BJ (cell line): ENCODE measurements at regions not wholly inside any gene's neighbourhood (a gene's known extent, or its start where the extent isn't known, plus 50 kb on each side); places are given as distances from the start of the nearest gene placed in this dataset.

Source experiments
- CTCF ChIA-PET: fragments of 350-600 bp; formaldehyde crosslinking; extraction: SDS; loops from one replicate; lab custom pipeline; 2021; ENCODE audit warnings: antibody characterized with exemption, inconsistent platforms; lab: Yijun Ruan, JAX
- POLR2A ChIA-PET: fragments of 300-600 bp; sonication (Branson Sonifier 250); formaldehyde crosslinking; extraction: SDS; loops from one replicate; lab custom pipeline; 2021; ENCODE audit warnings: antibody characterized with exemption; lab: Charles Lee
- DNase-seq: peaks from one replicate; pipeline ENCODE4 v3.0.0-alpha.2; 2011; ENCODE audit warnings: low read depth
- H3K27me3 ChIP-seq: 2 replicates; pipeline ENCODE4 v1.6.0; 2011; ENCODE audit warnings: low read length; ENCODE audit not compliant: control insufficient read depth, insufficient read depth
- H3K36me3 ChIP-seq: 2 replicates; pipeline ENCODE4 v1.5.1; 2011; ENCODE audit warnings: low read length; ENCODE audit not compliant: control insufficient read depth, insufficient read depth
- H3K4me3 ChIP-seq: 2 replicates; pipeline ENCODE4 v1.5.1; 2011; ENCODE audit warnings: low read depth, mild to moderate bottlenecking, control low read depth, low read length
- CTCF ChIP-seq: IDR thresholded peaks from 2 replicates; pipeline ENCODE4 v1.5.1; 2011; ENCODE audit warnings: low read depth, mild to moderate bottlenecking, control low read depth, inconsistent platforms, low read length, moderate library complexity; ENCODE audit not compliant: insufficient read depth

DNA sequence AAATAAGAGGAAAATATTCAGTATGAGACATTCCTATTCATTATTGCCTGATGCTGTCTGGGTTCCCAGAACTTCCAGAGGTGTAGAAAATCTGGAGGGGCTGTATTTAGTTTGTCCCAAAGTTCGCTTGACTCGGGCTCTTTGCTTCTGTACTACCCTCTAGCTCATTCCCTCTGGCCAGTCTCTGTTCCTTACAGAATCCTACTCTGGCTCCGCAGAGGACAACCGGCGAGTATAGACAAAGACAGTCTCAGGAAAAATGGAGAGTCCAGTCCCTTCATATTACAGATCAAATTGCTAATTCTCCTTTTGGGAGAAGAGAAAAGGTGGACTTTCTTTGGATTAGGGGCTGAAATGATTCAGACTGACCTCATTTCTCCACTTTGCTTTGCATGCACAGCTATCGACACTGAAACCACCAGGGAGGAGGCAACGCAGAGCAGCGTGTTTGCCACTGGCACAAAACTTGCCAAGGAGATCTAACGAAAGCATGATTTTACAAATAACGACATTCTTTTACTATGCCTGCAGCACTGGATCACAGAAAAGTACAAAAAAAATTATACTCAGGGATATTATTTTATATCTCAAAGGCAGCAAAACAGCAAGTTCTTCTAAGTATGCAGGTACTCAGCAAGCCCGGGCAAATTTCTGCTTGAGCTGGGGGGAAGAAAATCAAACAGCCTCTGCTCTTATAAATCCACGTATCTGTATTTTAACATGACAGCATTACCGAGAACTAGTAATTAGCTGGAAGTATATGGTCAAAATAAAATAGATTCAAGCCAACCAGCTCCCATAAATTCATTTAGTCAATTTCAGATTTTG is 279.7 kb downstream of the NPR3 start:
- ChIA-PET CTCF (no interaction called here), POLR2A (no interaction called here)
- Histone ChIP-seq H3K4me3 (no peak overlapping the region), H3K27me3 (no peaks in the 10 kb centered on the region), H3K36me3 (no peaks in the 10 kb centered on the region)
- DNase-seq = no peak
- no peak for TF ChIP-seq CTCF

GRCh38 chr5:32991421-32991815 is 280.3 kb downstream of the NPR3 start:
- POLR2A ChIA-PET = interaction anchor here (0.7 kb wide), 1 partner anchor 1061 kb away, joined by 4 read pairs; no protein-coding TSS in a partner anchor
- DNase-seq = no peak
- no peaks in the 10 kb centered on the region for H3K36me3 ChIP-seq
- CTCF ChIA-PET = interaction anchor here (0.6 kb wide), 1 partner anchor 8 kb away, joined by 3 read pairs; no protein-coding TSS in a partner anchor
- no peak overlapping the region for H3K4me3 ChIP-seq
- H3K27me3 ChIP-seq = no peaks in the 10 kb centered on the region
- no peak for TF ChIP-seq CTCF

DNA sequence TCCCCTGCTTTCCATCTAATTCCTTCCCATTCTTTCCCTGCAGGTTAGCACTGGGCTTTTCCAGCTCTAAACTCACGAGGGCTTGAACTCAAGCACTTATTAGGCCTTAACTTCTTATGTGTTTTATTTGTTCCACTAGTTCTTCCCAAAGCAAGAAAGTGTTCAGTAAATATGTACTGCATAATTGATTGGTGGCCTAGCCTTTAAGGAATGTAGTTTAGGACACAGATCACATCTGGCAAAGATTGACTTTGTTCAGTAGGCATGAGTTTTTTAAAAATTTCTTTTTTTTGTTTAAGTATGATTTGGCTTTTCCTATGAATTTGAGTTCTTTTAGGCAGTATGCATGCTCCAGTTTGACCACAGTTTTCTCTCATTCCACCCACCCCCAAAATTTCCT is 285.2 kb downstream of the NPR3 start:
- Histone ChIP-seq H3K27me3 (no peaks in the 10 kb centered on the region), H3K36me3 (no peaks in the 10 kb centered on the region; the same call in 1 of the 2 replicates), H3K4me3 (no peak overlapping the region)
- CTCF ChIA-PET = interaction anchor here (1.2 kb wide), 1 partner anchor 11 kb away, joined by 3 read pairs; no protein-coding TSS in a partner anchor
- TF ChIP-seq CTCF = no peak
- POLR2A ChIA-PET = no interaction called here
- DNase-seq = no peak

GRCh38 chr5:33008751-33009418 is 297.8 kb downstream of the NPR3 start:
- Histone ChIP-seq H3K4me3 (no peak overlapping the region), H3K36me3 (no peaks in the 10 kb centered on the region), H3K27me3 (no peaks in the 10 kb centered on the region)
- POLR2A ChIA-PET = no interaction called here
- CTCF ChIA-PET = no interaction called here
- TF ChIP-seq CTCF = no peak
- DNase-seq = no peak

DNA sequence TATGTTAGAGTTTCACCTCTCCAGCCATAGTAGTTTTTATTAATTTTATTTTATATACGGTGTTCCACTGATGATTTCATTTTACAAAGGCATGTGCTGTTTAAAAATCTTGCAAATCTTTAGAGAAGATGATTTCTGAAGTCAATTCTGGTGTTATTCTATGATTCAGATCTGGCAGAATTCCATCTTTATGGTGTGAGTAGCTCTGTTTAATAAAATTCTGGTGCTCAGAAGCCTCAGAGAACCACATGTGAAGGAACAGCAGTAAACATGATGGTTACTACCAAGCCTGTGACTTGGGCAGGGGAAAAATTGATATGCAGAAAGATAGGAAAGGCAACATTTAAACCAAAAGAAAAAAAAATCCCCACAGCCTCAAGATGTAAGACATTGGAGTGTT is 299.7 kb downstream of the NPR3 start:
- Histone ChIP-seq H3K27me3 (no peaks in the 10 kb centered on the region), H3K36me3 (no peaks in the 10 kb centered on the region), H3K4me3 (no peak overlapping the region)
- DNase-seq = no peak
- no peak for TF ChIP-seq CTCF
- ChIA-PET POLR2A (no interaction called here), CTCF (no interaction called here)
